ENCODE measurements at regions not wholly inside any gene's neighbourhood (a gene's known extent, or its start where the extent isn't known, plus 50 kb on each side); places are given as distances from the start of the nearest gene placed in this dataset.

DNA sequence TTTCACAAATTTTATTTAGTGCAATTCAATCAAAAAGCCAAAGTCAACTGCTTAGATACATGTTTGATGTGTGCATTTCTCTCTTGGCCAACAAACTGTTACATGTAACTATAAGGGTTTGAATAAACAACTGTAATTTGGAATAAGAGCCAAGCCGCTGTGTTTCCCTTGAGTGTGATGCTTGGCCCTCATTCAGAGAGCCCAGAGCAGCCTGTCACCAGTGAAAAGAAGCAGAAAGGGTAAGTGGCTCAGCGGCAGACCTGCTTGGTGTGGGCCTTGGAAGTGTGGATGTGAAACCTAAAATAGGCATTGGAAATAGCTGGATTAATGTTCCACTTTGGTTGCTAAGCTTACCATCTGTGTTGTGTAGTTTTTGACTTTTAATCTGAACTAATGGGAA lies 924.6 kb downstream of the OLFM4 start:
- no peaks in the 10 kb centered on the region for H3K9me3 ChIP-seq (ENCODE audit: control insufficient read depth, low read length)
- no peak overlapping the region for H3K4me3 ChIP-seq (ENCODE audit: low read length)
- intact Hi-C loops (cut with DNase I), result no loop called here
- DNase-seq (no peak), ATAC-seq (no peak)
- 10% methylated on average over 2 of the region's 2 CpGs for WGBS
- no peak overlapping the region for H3K27ac ChIP-seq (ENCODE audit: low read length)
- no peaks in the 10 kb centered on the region for H3K27me3 ChIP-seq (ENCODE audit: control insufficient read depth, insufficient read depth)
- H3K4me1 ChIP-seq (ENCODE audit: control insufficient read depth, insufficient read depth, low read length), result no peaks in the 10 kb centered on the region
